ENCODE measurements at regions not wholly inside any gene's neighbourhood (a gene's known extent, or its start where the extent isn't known, plus 50 kb on each side); places are given as distances from the start of the nearest gene placed in this dataset.
"Not testable (repeated sequence)": the region's sequence is repeated elsewhere in the genome, so short reads cannot be mapped to it uniquely, and the experiment has no call there.

DNA sequence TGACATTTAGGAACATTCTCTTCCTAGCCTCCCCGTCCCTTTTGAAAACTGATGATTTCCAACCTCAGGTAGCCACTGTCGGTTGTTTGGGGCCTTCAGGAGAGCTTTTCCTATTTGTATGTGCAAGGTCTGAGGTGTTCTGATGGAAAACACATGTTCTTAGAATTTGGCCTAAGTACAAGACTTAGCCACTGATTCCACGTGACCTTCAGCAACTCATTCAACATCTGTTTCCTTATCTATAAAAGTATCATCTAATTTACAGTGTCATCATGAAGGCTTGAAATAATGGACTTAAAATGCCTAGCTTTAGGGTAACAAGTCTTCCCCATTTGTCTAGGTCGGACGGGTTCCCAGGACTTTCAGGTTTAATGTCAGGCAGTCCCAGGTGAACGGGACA is 259.3 kb downstream of the SOX9 start:
- DNase-seq (ENCODE audit: low read depth) = no peak
- H3K4me3 ChIP-seq (ENCODE audit: low read depth, low read length) = no peak overlapping the region
- TF ChIP-seq, protein P1, sequence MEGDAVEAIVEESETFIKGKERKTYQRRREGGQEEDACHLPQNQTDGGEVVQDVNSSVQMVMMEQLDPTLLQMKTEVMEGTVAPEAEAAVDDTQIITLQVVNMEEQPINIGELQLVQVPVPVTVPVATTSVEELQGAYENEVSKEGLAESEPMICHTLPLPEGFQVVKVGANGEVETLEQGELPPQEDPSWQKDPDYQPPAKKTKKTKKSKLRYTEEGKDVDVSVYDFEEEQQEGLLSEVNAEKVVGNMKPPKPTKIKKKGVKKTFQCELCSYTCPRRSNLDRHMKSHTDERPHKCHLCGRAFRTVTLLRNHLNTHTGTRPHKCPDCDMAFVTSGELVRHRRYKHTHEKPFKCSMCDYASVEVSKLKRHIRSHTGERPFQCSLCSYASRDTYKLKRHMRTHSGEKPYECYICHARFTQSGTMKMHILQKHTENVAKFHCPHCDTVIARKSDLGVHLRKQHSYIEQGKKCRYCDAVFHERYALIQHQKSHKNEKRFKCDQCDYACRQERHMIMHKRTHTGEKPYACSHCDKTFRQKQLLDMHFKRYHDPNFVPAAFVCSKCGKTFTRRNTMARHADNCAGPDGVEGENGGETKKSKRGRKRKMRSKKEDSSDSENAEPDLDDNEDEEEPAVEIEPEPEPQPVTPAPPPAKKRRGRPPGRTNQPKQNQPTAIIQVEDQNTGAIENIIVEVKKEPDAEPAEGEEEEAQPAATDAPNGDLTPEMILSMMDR (IDR thresholded peaks at IDR 0.05; ENCODE audit: low read depth, low read length, missing control alignments) = no peak

DNA sequence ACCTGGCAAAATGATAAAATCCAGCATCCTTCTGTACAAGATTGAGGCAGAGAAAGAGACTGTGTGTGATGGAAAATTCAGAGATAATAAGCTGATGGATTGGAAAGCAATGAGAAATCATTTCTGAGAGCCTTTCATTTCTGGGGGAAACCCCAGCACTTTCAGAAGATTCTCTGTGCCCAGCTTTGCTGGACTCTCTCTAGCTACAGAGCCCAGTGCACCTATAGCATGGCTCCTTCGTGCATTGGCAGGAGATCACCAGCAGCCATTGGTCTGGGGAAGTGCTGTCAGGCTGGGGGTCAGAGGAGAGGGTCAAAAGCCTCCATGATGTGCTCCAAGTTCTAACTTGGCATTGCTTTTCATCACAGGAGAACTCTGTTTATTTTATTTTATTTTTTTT is 259.9 kb downstream of the SOX9 start:
- H3K4me3 ChIP-seq (ENCODE audit: low read depth, low read length) = no peak overlapping the region
- no peak for DNase-seq (ENCODE audit: low read depth)
- TF ChIP-seq, protein P1 (IDR thresholded peaks at IDR 0.05; ENCODE audit: low read depth, low read length, missing control alignments) = no peak

DNA sequence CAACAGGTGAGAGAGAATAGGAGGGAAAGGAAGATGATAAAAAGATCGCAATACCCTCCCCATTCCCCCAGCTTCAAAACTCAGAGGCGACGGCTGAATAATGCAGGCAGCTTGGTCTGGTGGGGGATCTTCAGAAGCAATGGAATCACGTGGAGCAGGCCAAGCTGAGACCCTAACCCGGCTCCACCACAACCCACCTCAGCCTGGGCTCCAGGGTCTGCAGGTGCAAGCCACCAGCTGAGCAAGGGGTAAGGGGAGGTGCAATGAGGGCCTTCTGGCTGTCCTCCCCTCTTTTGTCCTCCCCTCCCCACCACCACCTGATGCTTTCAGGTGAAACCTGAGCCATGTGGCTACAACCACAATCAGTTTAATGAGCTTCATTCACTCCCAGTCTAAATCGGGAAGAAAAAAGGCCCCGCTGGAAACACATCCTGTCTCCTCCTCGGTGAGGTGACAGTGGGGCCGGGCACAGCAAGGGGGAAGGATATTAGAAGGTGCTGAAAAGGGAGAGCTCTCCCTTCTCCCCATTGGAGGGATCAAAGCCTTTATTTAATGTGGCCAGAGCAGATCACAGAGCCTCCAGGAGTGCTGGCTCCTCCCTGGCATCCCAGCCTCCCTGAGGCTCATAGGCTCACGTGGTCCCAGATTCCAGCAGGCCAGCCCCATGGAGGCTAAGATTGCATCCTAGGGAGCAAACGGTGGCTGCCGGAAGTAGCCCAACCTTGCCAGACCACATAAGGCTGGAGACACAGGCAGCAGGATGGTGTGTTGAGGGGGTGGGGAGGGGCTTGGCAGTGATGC is 261.0 kb downstream of the SOX9 start:
- DNase-seq (ENCODE audit: low read depth) = no peak
- no peak overlapping the region for H3K4me3 ChIP-seq (ENCODE audit: low read depth, low read length)
- TF ChIP-seq, protein P1 (IDR thresholded peaks at IDR 0.05; ENCODE audit: low read depth, low read length, missing control alignments) = no peak

DNA sequence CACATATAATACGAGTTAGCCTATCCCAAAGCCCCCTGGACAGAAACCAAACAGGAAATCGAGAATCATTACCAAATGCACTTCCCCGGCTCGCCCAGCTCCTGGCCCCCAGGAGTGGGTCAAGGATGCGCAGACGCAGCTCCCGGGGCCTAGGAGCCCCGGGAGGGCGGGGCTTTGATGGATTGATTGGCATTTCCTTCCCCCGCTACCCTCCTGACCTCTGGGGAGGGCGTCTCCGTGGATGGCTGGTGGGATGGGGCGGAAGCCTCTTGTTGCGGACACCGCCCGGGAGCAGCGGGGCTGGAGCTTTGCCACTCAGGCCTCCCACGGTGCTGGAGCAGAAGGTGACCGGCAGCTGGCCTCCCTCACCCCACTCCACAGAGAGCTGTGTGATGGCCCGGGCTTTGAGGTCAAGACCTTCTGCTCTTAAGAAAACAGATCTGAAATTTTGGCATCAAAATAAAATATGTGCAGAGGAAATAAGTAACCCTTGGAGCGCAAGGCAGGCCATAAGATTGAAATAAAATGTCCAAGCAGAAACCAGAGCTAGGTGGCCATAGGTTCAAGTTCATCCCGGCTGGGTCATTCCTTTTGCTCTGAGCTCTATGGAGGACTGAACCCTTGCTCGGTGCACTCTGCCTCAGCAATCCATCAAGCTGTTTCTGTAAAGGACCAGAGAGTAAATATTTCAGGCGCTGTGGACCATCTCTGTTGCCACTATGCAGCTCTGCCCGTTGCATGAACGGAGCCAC is 262.3 kb downstream of the SOX9 start:
- no peak overlapping the region for H3K4me3 ChIP-seq (ENCODE audit: low read depth, low read length)
- DNase-seq (ENCODE audit: low read depth) = no peak
- TF ChIP-seq, protein P1 (IDR thresholded peaks at IDR 0.05; ENCODE audit: low read depth, low read length, missing control alignments) = no peak

DNA sequence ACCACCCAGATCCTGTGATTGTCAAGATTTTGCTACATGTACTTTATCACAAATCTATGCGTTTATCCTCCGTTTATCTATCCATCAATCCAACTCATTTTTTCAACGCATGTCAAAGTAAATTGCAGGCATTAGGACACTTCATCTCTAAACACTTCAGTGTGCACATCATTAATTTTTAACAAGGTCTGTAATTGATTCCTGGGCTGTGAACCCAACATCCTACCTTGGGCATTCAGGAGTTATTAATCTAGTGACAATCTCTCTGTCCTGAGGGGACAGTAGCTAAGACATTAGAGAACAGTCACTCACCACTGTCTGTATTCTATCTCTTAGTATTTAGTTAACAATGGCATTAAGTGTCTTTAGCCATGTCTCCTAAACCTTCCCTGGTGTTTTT is 264.7 kb downstream of the SOX9 start:
- no peak overlapping the region for H3K4me3 ChIP-seq (ENCODE audit: low read depth, low read length)
- TF ChIP-seq, protein P1 (IDR thresholded peaks at IDR 0.05; ENCODE audit: low read depth, low read length, missing control alignments) = no peak
- DNase-seq (ENCODE audit: low read depth) = no peak

DNA sequence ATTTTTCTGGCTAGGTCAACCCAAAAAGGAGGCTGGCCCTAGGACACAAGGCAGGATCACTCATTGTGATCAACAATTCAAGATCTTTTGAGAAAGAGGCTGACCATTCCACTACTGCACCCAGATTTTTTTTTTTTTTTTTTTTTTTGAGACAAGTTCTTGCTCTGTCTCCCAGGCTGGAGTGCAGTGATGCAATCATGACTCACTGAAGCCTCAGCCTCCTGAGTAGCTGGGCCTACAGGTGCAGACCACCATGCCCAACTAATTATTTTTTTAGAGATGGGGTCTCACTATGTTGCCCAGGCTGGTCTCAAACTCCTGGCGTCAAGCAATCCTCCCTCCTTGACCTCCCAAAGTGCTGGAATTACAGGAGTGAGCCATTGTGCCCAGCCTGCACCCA is 265.4 kb downstream of the SOX9 start:
- not testable (repeated sequence) for DNase-seq (ENCODE audit: low read depth); H3K4me3 ChIP-seq (ENCODE audit: low read depth, low read length)

DNA sequence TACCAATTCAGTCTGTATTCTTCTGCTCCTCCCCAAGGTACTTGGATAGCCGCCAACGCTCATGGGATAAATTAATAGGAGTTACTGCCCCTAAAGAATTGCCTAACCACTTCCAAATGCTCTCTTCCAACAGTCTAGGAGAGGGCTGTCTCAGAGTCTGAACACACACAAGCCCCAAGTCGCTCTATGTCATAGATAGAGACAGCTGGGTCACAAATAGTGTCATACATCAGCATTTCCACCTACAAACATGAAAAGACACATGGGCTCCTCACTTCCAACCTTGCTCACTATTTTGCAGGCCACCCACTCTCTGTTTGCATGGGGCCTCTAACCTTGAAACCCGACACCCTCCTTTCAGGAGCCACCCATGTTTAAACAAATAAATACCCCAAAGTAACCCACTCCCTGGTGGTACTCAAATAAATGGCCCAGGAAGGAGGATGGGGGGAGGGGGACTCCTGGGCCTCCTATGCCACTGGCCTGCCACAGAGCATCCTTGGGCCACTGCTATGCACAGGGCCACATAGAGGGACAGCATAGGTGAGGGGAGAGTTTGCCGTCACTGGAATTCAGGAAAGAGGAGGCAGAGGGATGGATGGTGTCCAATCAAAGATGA is 265.9 kb downstream of the SOX9 start:
- TF ChIP-seq, protein P1 (IDR thresholded peaks at IDR 0.05; ENCODE audit: low read depth, low read length, missing control alignments) = no peak
- no peak overlapping the region for H3K4me3 ChIP-seq (ENCODE audit: low read depth, low read length)
- DNase-seq (ENCODE audit: low read depth) = no peak

All from GM12864 (cell line).